ENCODE measurements at regions not wholly inside any gene's neighbourhood (a gene's known extent, or its start where the extent isn't known, plus 50 kb on each side); places are given as distances from the start of the nearest gene placed in this dataset.
"Not testable (repeated sequence)": the region's sequence is repeated elsewhere in the genome, so short reads cannot be mapped to it uniquely, and the experiment has no call there.

- no peak for DNase-seq
Observed at GRCh38 chr13:76331943-76332712, 554.1 kb downstream of the KCTD12 start.

- DNase-seq = no peak
Observed at GRCh38 chr13:76330761-76331160, 555.4 kb downstream of the KCTD12 start.

GRCh38 chr13:76329866-76330580 is 556.2 kb downstream of the KCTD12 start:
- no peak for DNase-seq

GRCh38 chr13:76329004-76329403 is 557.2 kb downstream of the KCTD12 start:
- no peak for DNase-seq

- no peak for DNase-seq
Observed at GRCh38 chr13:76326343-76326742, 559.9 kb downstream of the KCTD12 start.

GRCh38 chr13:76319921-76320320 is 566.3 kb downstream of the KCTD12 start:
- DNase-seq = no peak

GRCh38 chr13:76316998-76317527 is 569.1 kb downstream of the KCTD12 start:
- DNase-seq = no peak

GRCh38 chr13:76314495-76314894 is 571.7 kb downstream of the KCTD12 start:
- DNase-seq = no peak

GRCh38 chr13:76307142-76307541 is 579.1 kb downstream of the KCTD12 start:
- no peak for DNase-seq

- DNase-seq = no peak
Observed at GRCh38 chr13:76300688-76301087, 585.5 kb downstream of the KCTD12 start.

GRCh38 chr13:76297331-76297730 is 588.9 kb downstream of the KCTD12 start:
- DNase-seq = no peak

GRCh38 chr13:76296751-76297150 is 589.5 kb downstream of the KCTD12 start:
- DNase-seq = no peak

- not testable (repeated sequence) for DNase-seq
Observed at GRCh38 chr13:76295020-76295419, 591.2 kb downstream of the KCTD12 start.

GRCh38 chr13:76293751-76294150 is 592.5 kb downstream of the KCTD12 start:
- no peak for DNase-seq

GRCh38 chr13:76293346-76293745 is 592.9 kb downstream of the KCTD12 start:
- no peak for DNase-seq

- no peak for DNase-seq
Observed at GRCh38 chr13:76292726-76293125, 593.5 kb downstream of the KCTD12 start.

GRCh38 chr13:76292031-76292430 is 594.2 kb downstream of the KCTD12 start:
- DNase-seq = no peak

- DNase-seq = no peak
Observed at GRCh38 chr13:76289558-76289957, 596.6 kb downstream of the KCTD12 start.

- no peak for DNase-seq
Observed at GRCh38 chr13:76286178-76286577, 600.0 kb downstream of the KCTD12 start.

GRCh38 chr13:76285463-76285862 is 600.7 kb downstream of the KCTD12 start:
- DNase-seq = no peak

GRCh38 chr13:76279766-76280165 is 606.4 kb downstream of the KCTD12 start:
- not testable (repeated sequence) for DNase-seq

- no peak for DNase-seq
Observed at GRCh38 chr13:76271728-76272232, 614.4 kb downstream of the KCTD12 start.

GRCh38 chr13:76268307-76268706 is 617.9 kb downstream of the KCTD12 start:
- DNase-seq = not testable (repeated sequence)

- no peak for DNase-seq
Observed at GRCh38 chr13:76267216-76267615, 619.0 kb downstream of the KCTD12 start.
